Neural progenitor cell (in vitro differentiated cells): ENCODE measurements at regions not wholly inside any gene's neighbourhood (a gene's known extent, or its start where the extent isn't known, plus 50 kb on each side); places are given as distances from the start of the nearest gene placed in this dataset.

Experiments used
- DNase-seq: peaks from one replicate; pipeline ENCODE4 v3.0.0-alpha.2; 2016; ENCODE audit warnings: low spot score
- H2AFZ ChIP-seq: fragments of 200-600 bp; sonication (generic); replicated peaks from 2 replicates; pipeline ENCODE4 v1.6.1; 2016; ENCODE audit warnings: antibody characterized with exemption
- H3F3A ChIP-seq: fragments of 200-600 bp; sonication (generic); 2 replicates; pipeline ENCODE4 v1.6.1; 2016; ENCODE audit warnings: antibody characterized with exemption, low read depth
- H3K27ac ChIP-seq: fragments of 200-600 bp; sonication (generic); 2 replicates; pipeline ENCODE4 v1.5.1; 2016; ENCODE audit warnings: mild to moderate bottlenecking
- H3K27me3 ChIP-seq: fragments of 200-600 bp; sonication (generic); 2 replicates; pipeline ENCODE4 v1.6.1; 2016; ENCODE audit warnings: mild to moderate bottlenecking, moderate library complexity
- H3K36me3 ChIP-seq: fragments of 200-600 bp; sonication (generic); 2 replicates; pipeline ENCODE4 v1.5.1; 2016
- H3K4me1 ChIP-seq: fragments of 200-600 bp; sonication (generic); 2 replicates; pipeline ENCODE4 v1.6.1; 2016; ENCODE audit warnings: mixed run types
- H3K4me2 ChIP-seq: fragments of 200-600 bp; sonication (generic); 2 replicates; pipeline ENCODE4 v1.6.1; 2016
- H3K4me3 ChIP-seq: fragments of 200-600 bp; sonication (generic); 2 replicates; pipeline ENCODE4 v1.5.1; 2016
- H3K79me2 ChIP-seq: fragments of 200-600 bp; sonication (generic); 2 replicates; pipeline ENCODE4 v1.6.1; 2016; ENCODE audit warnings: low read depth
- H3K9ac ChIP-seq: fragments of 200-600 bp; sonication (generic); 2 replicates; pipeline ENCODE4 v1.6.1; 2016
- H3K9me3 ChIP-seq: fragments of 200-600 bp; sonication (generic); 2 replicates; pipeline ENCODE4 v1.5.1; 2016; ENCODE audit warnings: low read depth
- H4K20me1 ChIP-seq: fragments of 200-600 bp; sonication (generic); 2 replicates; pipeline ENCODE4 v1.6.1; 2016; ENCODE audit warnings: low read depth
- H3K27ac Mint-ChIP-seq: 3 replicates; pipeline ENCODE4 v1.8.0; 2021; ENCODE audit warnings: mixed read lengths
- H3K27me3 Mint-ChIP-seq: 2 replicates; pipeline ENCODE4 v1.8.0; 2022; ENCODE audit warnings: low read depth, mild to moderate bottlenecking, inconsistent platforms, moderate library complexity, mixed read lengths; ENCODE audit not compliant: insufficient read depth
- H3K36me3 Mint-ChIP-seq: 3 replicates; pipeline ENCODE4 v1.8.0; 2021; ENCODE audit warnings: mixed read lengths
- H3K4me1 Mint-ChIP-seq: 3 replicates; pipeline ENCODE4 v1.8.0; 2021; ENCODE audit warnings: mixed read lengths
- H3K4me3 Mint-ChIP-seq: 3 replicates; pipeline ENCODE4 v1.8.0; 2021; ENCODE audit warnings: mild to moderate bottlenecking, moderate library complexity, mixed read lengths
- H3K9me3 Mint-ChIP-seq: 3 replicates; pipeline ENCODE4 v1.8.0; 2020; ENCODE audit warnings: mixed read lengths
- CTCF ChIP-seq: fragments of 200-600 bp; sonication (generic); IDR thresholded peaks from 2 replicates; pipeline ENCODE4 v1.5.1; 2017; ENCODE audit warnings: antibody characterized with exemption, mild to moderate bottlenecking
- EZH2 ChIP-seq: fragments of 200-600 bp; sonication (generic); IDR thresholded peaks from 2 replicates; pipeline ENCODE4 v1.6.1; 2017; ENCODE audit warnings: antibody characterized with exemption, mild to moderate bottlenecking, moderate library complexity
- EZH2phosphoT487 ChIP-seq: fragments of 200-600 bp; sonication (generic); IDR thresholded peaks from 2 replicates; pipeline ENCODE4 v1.6.1; 2017; ENCODE audit warnings: antibody characterized with exemption

GRCh38 chr17:71208111-71208704, 912.6 kb upstream of the SOX9 start:
- no peak for TF ChIP-seq EZH2
- H3K79me2 ChIP-seq = no peaks in the 10 kb centered on the region
- Mint-ChIP-seq H3K27me3 (no peaks in the 10 kb centered on the region), H3K4me1 (no peaks in the 10 kb centered on the region), H3K9me3 (no peaks in the 10 kb centered on the region), H3K27ac (no peak overlapping the region), H3K36me3 (no peaks in the 10 kb centered on the region), H3K4me3 (no peak overlapping the region)
- DNase-seq = no peak
- no peak overlapping the region for H3K4me3 ChIP-seq
- no peak overlapping the region for H3K4me2 ChIP-seq
- no peaks in the 10 kb centered on the region for H3K4me1 ChIP-seq
- H3K9ac ChIP-seq = no peak overlapping the region
- no peaks in the 10 kb centered on the region for H3K9me3 ChIP-seq
- H4K20me1 ChIP-seq = no peaks in the 10 kb centered on the region
- H3K27ac ChIP-seq = no peak overlapping the region
- H3K27me3 ChIP-seq = no peaks in the 10 kb centered on the region
- no peaks in the 10 kb centered on the region for H3F3A ChIP-seq
- no peaks in the 10 kb centered on the region for H3K36me3 ChIP-seq
- no peak overlapping the region for H2AFZ ChIP-seq

- no peaks in the 10 kb centered on the region for H4K20me1 ChIP-seq
- H3K27me3 Mint-ChIP-seq = no peaks in the 10 kb centered on the region
- H3K4me1 Mint-ChIP-seq = no peaks in the 10 kb centered on the region
- no peak overlapping the region for H3K27ac Mint-ChIP-seq
- H3K4me2 ChIP-seq = no peak overlapping the region
- no peak for DNase-seq
- H3K27me3 ChIP-seq = no peaks in the 10 kb centered on the region
- H2AFZ ChIP-seq = no peak overlapping the region
- no peaks in the 10 kb centered on the region for H3F3A ChIP-seq
- no peaks in the 10 kb centered on the region for H3K36me3 Mint-ChIP-seq
- no peak for TF ChIP-seq EZH2phosphoT487
- no peak for TF ChIP-seq EZH2
- TF ChIP-seq CTCF = no peak
- H3K9me3 ChIP-seq = no peaks in the 10 kb centered on the region
- no peaks in the 10 kb centered on the region for H3K36me3 ChIP-seq
- no peak overlapping the region for H3K4me3 Mint-ChIP-seq
- no peaks in the 10 kb centered on the region for H3K4me1 ChIP-seq
- no peak overlapping the region for H3K27ac ChIP-seq
- H3K4me3 ChIP-seq = no peak overlapping the region
- peaks cover 6% of the 10 kb centered on the region for H3K9me3 Mint-ChIP-seq
- no peak overlapping the region for H3K9ac ChIP-seq
- H3K79me2 ChIP-seq = no peaks in the 10 kb centered on the region
These were observed 906.9 kb upstream of the SOX9 start for GRCh38 chr17:71213936-71214335.

- Histone ChIP-seq H3K27me3 (no peaks in the 10 kb centered on the region), H3K9me3 (no peaks in the 10 kb centered on the region), H3K4me2 (no peak overlapping the region), H3K9ac (no peak overlapping the region), H3K4me1 (no peaks in the 10 kb centered on the region), H3K36me3 (no peaks in the 10 kb centered on the region), H3F3A (no peaks in the 10 kb centered on the region), H3K4me3 (no peak overlapping the region), H2AFZ (no peak overlapping the region), H4K20me1 (no peaks in the 10 kb centered on the region), H3K27ac (no peak overlapping the region), H3K79me2 (no peaks in the 10 kb centered on the region)
- H3K27me3 Mint-ChIP-seq = no peaks in the 10 kb centered on the region
- peaks cover 6% of the 10 kb centered on the region for H3K9me3 Mint-ChIP-seq
- DNase-seq = no peak
- H3K4me1 Mint-ChIP-seq = no peaks in the 10 kb centered on the region
- no peaks in the 10 kb centered on the region for H3K36me3 Mint-ChIP-seq
- no peak overlapping the region for H3K4me3 Mint-ChIP-seq
- no peak for TF ChIP-seq EZH2
- TF ChIP-seq EZH2phosphoT487 = no peak
- no peak for TF ChIP-seq CTCF
- H3K27ac Mint-ChIP-seq = no peak overlapping the region
These were observed 903.1 kb upstream of the SOX9 start for GRCh38 chr17:71217769-71218168.

GRCh38 chr17:71224824-71225575, 895.8 kb upstream of the SOX9 start:
- no peak overlapping the region for H3K27ac ChIP-seq
- no peak overlapping the region for H3K9ac ChIP-seq
- Mint-ChIP-seq H3K27me3 (no peaks in the 10 kb centered on the region), H3K27ac (no peak overlapping the region), H3K4me3 (no peak overlapping the region), H3K9me3 (no peaks in the 10 kb centered on the region), H3K4me1 (peaks cover 12% of the 10 kb centered on the region), H3K36me3 (no peaks in the 10 kb centered on the region)
- H3K4me2 ChIP-seq = no peak overlapping the region
- H3K9me3 ChIP-seq = no peaks in the 10 kb centered on the region
- no peaks in the 10 kb centered on the region for H4K20me1 ChIP-seq
- no peak overlapping the region for H2AFZ ChIP-seq
- no peaks in the 10 kb centered on the region for H3K27me3 ChIP-seq
- H3F3A ChIP-seq = no peaks in the 10 kb centered on the region
- no peaks in the 10 kb centered on the region for H3K36me3 ChIP-seq
- no peak overlapping the region for H3K4me3 ChIP-seq
- H3K4me1 ChIP-seq = no peaks in the 10 kb centered on the region
- DNase-seq = no peak
- TF ChIP-seq CTCF (no peak), EZH2 (no peak)
- H3K79me2 ChIP-seq = no peaks in the 10 kb centered on the region
